ENCODE measurements at regions not wholly inside any gene's neighbourhood (a gene's known extent, or its start where the extent isn't known, plus 50 kb on each side); places are given as distances from the start of the nearest gene placed in this dataset.

- H3K9me1 ChIP-seq (ENCODE audit: control insufficient read depth, insufficient read depth, low read length): no peaks in the 10 kb centered on the region
- H3K4me2 ChIP-seq (ENCODE audit: insufficient read depth, low read length): no peak overlapping the region
- H3K4me1 ChIP-seq (replicated peaks in 1 of 2; ENCODE audit: control insufficient read depth in 2 of 2, insufficient read depth in 2 of 2, low read length in 2 of 2): no peaks in the 10 kb centered on the region
- no TSS peak for BruUV-seq (replicated peaks)
- no peak for ATAC-seq
- H3K79me2 ChIP-seq (ENCODE audit: control insufficient read depth, insufficient read depth, low read length): no peaks in the 10 kb centered on the region
- in situ Hi-C loops (cut with MboI) (no loop called here), intact Hi-C loops (cut with micrococcal nuclease) (no loop called here)
- ChIA-PET POLR2A (no interaction called here), CTCF (ENCODE audit: low intra/inter-chr PET ratio) (no interaction called here)
- H3K4me3 ChIP-seq: no peak overlapping the region
- H3K9me3 ChIP-seq (replicated peaks; ENCODE audit: control insufficient read depth, insufficient read depth, low read depth, low read length): no peaks in the 10 kb centered on the region
- H3K27ac ChIP-seq (ENCODE audit: extremely low read depth, low read depth, low read length): no peak overlapping the region
- FAIRE-seq: no peak
- H3K36me3 ChIP-seq (ENCODE audit: control insufficient read depth, insufficient read depth, low read length): no peaks in the 10 kb centered on the region
- H2AFZ ChIP-seq (ENCODE audit: low read depth, low read length): no peak overlapping the region
- DNase-seq (ENCODE audit: extremely low read depth in 1 of 4, low spot score in 3 of 4): no peak
- no peaks in the 10 kb centered on the region for H4K20me1 ChIP-seq (replicated peaks; ENCODE audit: control insufficient read depth, insufficient read depth, low read length)
- no peak overlapping the region for H3K9ac ChIP-seq (ENCODE audit: insufficient read depth in 1 of 2, low read depth in 2 of 2, low read length in 2 of 2)
- H3K27me3 ChIP-seq (ENCODE audit: control insufficient read depth in 2 of 2, insufficient read depth in 2 of 2, low read length in 2 of 2): no peaks in the 10 kb centered on the region
- TF ChIP-seq MBD1 (CRISPR knock-in tag; IDR thresholded peaks at IDR 0.05): no peak
- no peak for TF ChIP-seq ZNF740 (CRISPR knock-in tag; IDR thresholded peaks at IDR 0.05)
- TF ChIP-seq ZNF740 (tag; IDR thresholded peaks at IDR 0.05): no peak
- no peak for TF ChIP-seq RUNX1 (IDR thresholded peaks at IDR 0.05; ENCODE audit: low read depth)
- no peak for TF ChIP-seq BHLHE40 (IDR thresholded peaks at IDR 0.05; ENCODE audit: low read length)
- TF ChIP-seq PREB (CRISPR knock-in tag; IDR thresholded peaks at IDR 0.05): no peak
- TF ChIP-seq ELF1 (tag; IDR thresholded peaks at IDR 0.05): no peak
- TF ChIP-seq CREB1 (IDR thresholded peaks at IDR 0.05): no peak
- no peak for TF ChIP-seq CREB1 (CRISPR knock-in tag; IDR thresholded peaks at IDR 0.05)
- TF ChIP-seq FOXP4 (CRISPR knock-in tag; IDR thresholded peaks at IDR 0.05; ENCODE audit: borderline replicate concordance): no peak
- no peak for TF ChIP-seq C11orf30 (IDR thresholded peaks at IDR 0.05; ENCODE audit: low read depth)
- no peak for TF ChIP-seq HNRNPH1 (optimal IDR thresholded peaks at IDR 0.05; ENCODE audit: low read depth, low read length)
- TF ChIP-seq AFF4 (CRISPR knock-in tag; IDR thresholded peaks at IDR 0.05): no peak
- TF ChIP-seq BCOR (IDR thresholded peaks at IDR 0.05): no peak
- no peak for TF ChIP-seq TRIM24 (IDR thresholded peaks at IDR 0.05)
These were observed 125.3 kb upstream of the SPTLC3 start for GRCh38 chr20:12883507-12883885.
